HepG2 (cell line): ENCODE measurements at regions not wholly inside any gene's neighbourhood (a gene's known extent, or its start where the extent isn't known, plus 50 kb on each side); places are given as distances from the start of the nearest gene placed in this dataset.
A peak's percentile ranks its signal among the peaks of the same experiment; 100 is the strongest.

ENCODE experiments used
- ATAC-seq: fragments of 200-7000 bp; cut with Tn5 transposase; 3 replicates; pipeline ENCODE4 v1.9.1; 2020; ENCODE audit warnings: mild to moderate bottlenecking, moderate library complexity
- BruUV-seq: library from RNA; stranded (reverse); fragments of 400-500 nt; replicated peaks from 2 replicates; lab custom pipeline; 2021; lab: Mats Ljungman, UMichigan
- CTCF ChIA-PET: fragments of 300-600 bp; formaldehyde crosslinking; extraction: SDS; loops from one replicate; lab custom pipeline; 2021; ENCODE audit warnings: low total read pairs, inconsistent platforms, low intra/inter-chr PET ratio; lab: Yijun Ruan, JAX
- POLR2A ChIA-PET: fragments of 350-600 bp; sonication (Branson Sonifier 250); formaldehyde crosslinking; loops from one replicate; lab custom pipeline; 2020; ENCODE audit warnings: antibody characterized with exemption, inconsistent platforms; lab: Yijun Ruan, JAX
- DNase-seq: peaks from one replicate; pipeline ENCODE4 v3.0.0-alpha.2; 2015; ENCODE audit warnings: low spot score
- FAIRE-seq: peaks from 3 replicates; lab custom pipeline; 2011; peaks lifted over from hg19 to GRCh38; lab: Jason Lieb, UNC
- H2AFZ ChIP-seq: one replicate; pipeline ENCODE4 v1.6.1; 2011; ENCODE audit warnings: low read length, inconsistent platforms
- H3K27ac ChIP-seq: fragments of 300-600 bp; 3 replicates; pipeline ENCODE4 v1.8.0; 2011; ENCODE audit warnings: mixed run types, mild to moderate bottlenecking, mixed read lengths, low read length, inconsistent platforms; ENCODE audit not compliant: insufficient read depth; ENCODE audit errors: extremely low read length
- H3K27me3 ChIP-seq, 2 experiments: fragments of 200-600 bp in 1 of 2; 2 replicates in 1 of 2; 3 replicates in 1 of 2; pipeline versions ENCODE4 v1.6.0 to v1.8.0; 2011; ENCODE audit warnings: low read length in 2 of 2, mild to moderate bottlenecking in 2 of 2, moderate library complexity in 2 of 2, inconsistent platforms in 1 of 2; ENCODE audit not compliant: insufficient read depth in 2 of 2, control insufficient read depth in 1 of 2
- H3K36me3 ChIP-seq, 2 experiments: fragments of 200-600 bp in 1 of 2; replicated peaks in 1 of 2; 2 replicates in 1 of 2; 3 replicates in 1 of 2; pipeline versions ENCODE4 v1.5.1 to v1.8.0; 2011; ENCODE audit warnings: low read length in 2 of 2, inconsistent platforms in 1 of 2; ENCODE audit not compliant: insufficient read depth in 2 of 2, control insufficient read depth in 1 of 2
- H3K4me1 ChIP-seq: 2 replicates; pipeline ENCODE4 v1.5.1; 2012; ENCODE audit warnings: low read length, inconsistent platforms; ENCODE audit not compliant: insufficient read depth
- H3K4me2 ChIP-seq: 2 replicates; pipeline ENCODE4 v1.6.0; 2011; ENCODE audit warnings: low read depth, low read length, inconsistent platforms
- H3K4me3 ChIP-seq, 3 experiments: fragments of 200-600 bp in 1 of 3; sonication (generic), shearing (Covaris generic) in 1 of 3; replicated peaks in 1 of 3; 2 replicates each; pipeline ENCODE4 v1.5.1; 2011 to 2016; ENCODE audit warnings: low read length in 3 of 3, inconsistent platforms in 2 of 3, low read depth in 2 of 3, mild to moderate bottlenecking in 2 of 3, control low read depth in 1 of 3, mixed read lengths in 1 of 3; ENCODE audit not compliant: insufficient read depth in 1 of 3
- H3K79me2 ChIP-seq: one replicate; pipeline ENCODE4 v1.6.1; 2011; ENCODE audit warnings: low read length, inconsistent platforms; ENCODE audit not compliant: insufficient read depth
- H3K9ac ChIP-seq: 2 replicates; pipeline ENCODE4 v1.6.0; 2011; ENCODE audit warnings: mild to moderate bottlenecking, low read depth, low read length, inconsistent platforms; ENCODE audit not compliant: insufficient read depth
- H3K9me3 ChIP-seq: 2 replicates; pipeline ENCODE4 v1.5.1; 2012; ENCODE audit warnings: mild to moderate bottlenecking, low read length
- H4K20me1 ChIP-seq: 2 replicates; pipeline ENCODE4 v1.6.0; 2011; ENCODE audit warnings: inconsistent platforms, mild to moderate bottlenecking, low read length, moderate library complexity; ENCODE audit not compliant: insufficient read depth
- FOSL2 ChIP-seq: sonication (generic); formaldehyde crosslinking; IDR thresholded peaks from 2 replicates; pipeline ENCODE4 v1.4.0; 2020; ENCODE audit warnings: missing genetic modification reagents
- KDM4B ChIP-seq: sonication (generic); formaldehyde crosslinking; IDR thresholded peaks from 2 replicates; pipeline ENCODE4 v1.4.0; 2020; ENCODE audit warnings: missing genetic modification reagents
- LCORL ChIP-seq, 2 experiments: fragments of 450-650 bp in 1 of 2; sonication (generic) in 1 of 2; formaldehyde crosslinking in 1 of 2; IDR thresholded peaks; 2 replicates each; pipeline versions ENCODE4 v1.5.0 to v1.6.1; 2017 to 2020; ENCODE audit warnings: antibody characterized with exemption in 1 of 2, missing genetic modification reagents in 1 of 2
- MAFK ChIP-seq, 2 experiments: IDR thresholded peaks in 1 of 2; conservative IDR thresholded peaks in 1 of 2; 2 replicates each; pipeline ENCODE4 v1.6.1; 2011; ENCODE audit warnings: improper control_type of control experiment in 2 of 2, low read length in 2 of 2
- MEF2D ChIP-seq: sonication (generic); formaldehyde crosslinking; IDR thresholded peaks from 2 replicates; pipeline ENCODE4 v1.5.1; 2020; ENCODE audit warnings: mild to moderate bottlenecking, missing genetic modification reagents
- PHB2 ChIP-seq: fragments of 450-650 bp; IDR thresholded peaks from 2 replicates; pipeline ENCODE4 v1.6.1; 2018; ENCODE audit not compliant: partially characterized antibody
- YY1 ChIP-seq: IDR thresholded peaks from 2 replicates; pipeline ENCODE4 v1.6.1; 2011; ENCODE audit warnings: low read length, low read depth, moderate library complexity, mild to moderate bottlenecking; ENCODE audit not compliant: insufficient read depth, insufficient replicate concordance
- ZBTB3 ChIP-seq: sonication (generic); formaldehyde crosslinking; IDR thresholded peaks from 2 replicates; pipeline ENCODE4 v1.4.0; 2020; ENCODE audit warnings: low read depth, mild to moderate bottlenecking, moderate library complexity, missing genetic modification reagents, borderline replicate concordance
- ZKSCAN1 ChIP-seq: fragments of 150-350 bp; IDR thresholded peaks from 2 replicates; pipeline ENCODE4 v1.6.1; 2014; ENCODE audit warnings: low read length
- ZMYM4 ChIP-seq: sonication (generic); formaldehyde crosslinking; IDR thresholded peaks from 2 replicates; pipeline ENCODE4 v1.8.1; 2023; ENCODE audit warnings: mild to moderate bottlenecking, missing genetic modification reagents
- ZNF280D ChIP-seq: sonication (generic); formaldehyde crosslinking; IDR thresholded peaks from 2 replicates; pipeline ENCODE4 v1.5.1; 2020; ENCODE audit warnings: mild to moderate bottlenecking, missing genetic modification reagents
- ZNF777 ChIP-seq: sonication (generic); formaldehyde crosslinking; IDR thresholded peaks from 2 replicates; pipeline ENCODE4 v1.4.0; 2020; ENCODE audit warnings: missing genetic modification reagents
- ZSCAN22 ChIP-seq: sonication (generic); formaldehyde crosslinking; IDR thresholded peaks from 2 replicates; pipeline ENCODE4 v1.4.0; 2020; ENCODE audit warnings: mild to moderate bottlenecking, missing genetic modification reagents
- WGBS: methylation state at CpG from one replicate; pipeline ENCODE4 v1.1.6; 2017; ENCODE audit warnings: low lambda C conversion rate; 5-methylcytosine and 5-hydroxymethylcytosine counted together
- in situ Hi-C: cut with HindIII; loops from 2 replicates; pipeline ENCODE4 v1.10.0; 2017; ENCODE audit warnings: low pct_unique_long_range_greater_than_20kb; ENCODE audit not compliant: extremely low pct_ligation_motif_present
- intact Hi-C: fragments of 100-400 bp; cut with micrococcal nuclease; formaldehyde crosslinking; loops from one replicate; pipeline ENCODE4 v1.10.0; 2022; ENCODE audit not compliant: unreplicated experiment
- TF ChIP-seq, protein P1 (sequence below): sonication (generic); formaldehyde crosslinking; conservative IDR thresholded peaks from 2 replicates; pipeline ENCODE4 v1.4.0; 2020; ENCODE audit warnings: mild to moderate bottlenecking, missing genetic modification reagents, moderate library complexity

GRCh38 chrY:14437626-14438025, 86.7 kb upstream of the NLGN4Y start:
- no peak overlapping the region for H3K27ac ChIP-seq
- no peaks in the 10 kb centered on the region for H3K4me1 ChIP-seq
- no peaks in the 10 kb centered on the region for H3K27me3 ChIP-seq
- CTCF ChIA-PET, result no interaction called here
- H3K4me2 ChIP-seq, result no peak overlapping the region
- intact Hi-C loops (no loop called here), in situ Hi-C loops (no loop called here)
- DNase-seq (no peak), FAIRE-seq (no peak), ATAC-seq (no peak)
- H3K4me3 ChIP-seq, result no peak overlapping the region
- POLR2A ChIA-PET, result no interaction called here
- no peaks in the 10 kb centered on the region for H3K79me2 ChIP-seq
- WGBS, result no CpG with 5 or more reads among the region's 2 CpGs
- H4K20me1 ChIP-seq, result no peaks in the 10 kb centered on the region
- H3K9ac ChIP-seq, result no peak overlapping the region
- no peak overlapping the region for H2AFZ ChIP-seq
- H3K36me3 ChIP-seq, result no peaks in the 10 kb centered on the region
- H3K9me3 ChIP-seq, result no peaks in the 10 kb centered on the region
- BruUV-seq, result no TSS peak
- no peak for TF ChIP-seq PHB2
- peak in 1 of 2 experiments; percentile 25; a peak in 1 of 4 replicates for TF ChIP-seq MAFK (conservative IDR thresholded peaks at IDR 0.05 in 1 of 2, IDR thresholded peaks at IDR 0.05 in 1 of 2; ENCODE audit: low read length in 2 of 2)

DNA sequence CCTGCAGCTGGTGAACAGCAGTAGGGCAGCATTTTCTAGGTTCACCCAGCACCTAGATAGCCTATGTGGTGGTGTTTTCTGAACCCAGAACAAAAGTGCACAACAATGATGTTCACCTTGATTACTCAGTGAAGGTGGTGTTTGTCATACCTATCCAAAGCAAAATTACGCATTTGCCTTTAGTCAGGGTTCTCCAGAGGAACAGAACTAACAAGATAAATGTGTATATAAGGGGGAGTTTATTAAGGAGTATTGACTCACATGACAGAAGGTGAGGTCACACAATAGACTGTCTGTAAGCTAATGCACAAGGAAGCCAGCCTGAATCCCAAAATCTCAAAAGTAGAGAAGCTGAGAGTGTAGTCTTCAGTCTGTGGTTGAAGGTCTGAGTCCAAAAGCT, 85.9 kb upstream of the NLGN4Y start:
- Histone ChIP-seq H3K9me3 (no peaks in the 10 kb centered on the region), H2AFZ (no peak overlapping the region), H4K20me1 (no peaks in the 10 kb centered on the region), H3K4me2 (no peak overlapping the region), H3K27me3 (no peaks in the 10 kb centered on the region), H3K4me3 (no peak overlapping the region), H3K79me2 (no peaks in the 10 kb centered on the region), H3K4me1 (no peaks in the 10 kb centered on the region), H3K9ac (no peak overlapping the region), H3K27ac (no peak overlapping the region), H3K36me3 (no peaks in the 10 kb centered on the region)
- in situ Hi-C loops, result no loop called here
- WGBS, result no CpG with 5 or more reads among the region's 1 CpG
- DNase-seq (no peak), ATAC-seq (no peak), FAIRE-seq (no peak)
- intact Hi-C loops, result no loop called here
- CTCF ChIA-PET, result no interaction called here
- no TSS peak for BruUV-seq
- POLR2A ChIA-PET, result no interaction called here
- TF ChIP-seq, protein P1, sequence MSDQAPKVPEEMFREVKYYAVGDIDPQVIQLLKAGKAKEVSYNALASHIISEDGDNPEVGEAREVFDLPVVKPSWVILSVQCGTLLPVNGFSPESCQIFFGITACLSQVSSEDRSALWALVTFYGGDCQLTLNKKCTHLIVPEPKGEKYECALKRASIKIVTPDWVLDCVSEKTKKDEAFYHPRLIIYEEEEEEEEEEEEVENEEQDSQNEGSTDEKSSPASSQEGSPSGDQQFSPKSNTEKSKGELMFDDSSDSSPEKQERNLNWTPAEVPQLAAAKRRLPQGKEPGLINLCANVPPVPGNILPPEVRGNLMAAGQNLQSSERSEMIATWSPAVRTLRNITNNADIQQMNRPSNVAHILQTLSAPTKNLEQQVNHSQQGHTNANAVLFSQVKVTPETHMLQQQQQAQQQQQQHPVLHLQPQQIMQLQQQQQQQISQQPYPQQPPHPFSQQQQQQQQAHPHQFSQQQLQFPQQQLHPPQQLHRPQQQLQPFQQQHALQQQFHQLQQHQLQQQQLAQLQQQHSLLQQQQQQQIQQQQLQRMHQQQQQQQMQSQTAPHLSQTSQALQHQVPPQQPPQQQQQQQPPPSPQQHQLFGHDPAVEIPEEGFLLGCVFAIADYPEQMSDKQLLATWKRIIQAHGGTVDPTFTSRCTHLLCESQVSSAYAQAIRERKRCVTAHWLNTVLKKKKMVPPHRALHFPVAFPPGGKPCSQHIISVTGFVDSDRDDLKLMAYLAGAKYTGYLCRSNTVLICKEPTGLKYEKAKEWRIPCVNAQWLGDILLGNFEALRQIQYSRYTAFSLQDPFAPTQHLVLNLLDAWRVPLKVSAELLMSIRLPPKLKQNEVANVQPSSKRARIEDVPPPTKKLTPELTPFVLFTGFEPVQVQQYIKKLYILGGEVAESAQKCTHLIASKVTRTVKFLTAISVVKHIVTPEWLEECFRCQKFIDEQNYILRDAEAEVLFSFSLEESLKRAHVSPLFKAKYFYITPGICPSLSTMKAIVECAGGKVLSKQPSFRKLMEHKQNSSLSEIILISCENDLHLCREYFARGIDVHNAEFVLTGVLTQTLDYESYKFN (CRISPR knock-in tag), result no peak
- TF ChIP-seq ZSCAN22 (no peak), ZNF280D (CRISPR knock-in tag) (no peak), ZBTB3 (CRISPR knock-in tag) (no peak), ZNF777 (CRISPR knock-in tag) (no peak), FOSL2 (CRISPR knock-in tag) (no peak), LCORL (IDR thresholded peaks at IDR 0.05) (no peak), LCORL (CRISPR knock-in tag; IDR thresholded peaks at IDR 0.05) (no peak), ZKSCAN1 (no peak), ZMYM4 (CRISPR knock-in tag) (no peak), KDM4B (CRISPR knock-in tag) (no peak), YY1 (no peak), MEF2D (CRISPR knock-in tag) (no peak)
